Stimulated activated CD8-positive, alpha-beta memory T cell treated with anti-CD3 and anti-CD28 coated beads, Interleukin-15, amount 100 ng/mL, for 48 hours (primary cell): ENCODE measurements at regions not wholly inside any gene's neighbourhood (a gene's known extent, or its start where the extent isn't known, plus 50 kb on each side); places are given as distances from the start of the nearest gene placed in this dataset.
"Not testable (repeated sequence)": the region's sequence is repeated elsewhere in the genome, so short reads cannot be mapped to it uniquely, and the experiment has no call there.

ENCODE experiments used
- DNase-seq, 2 donors: peaks; one replicate each; pipeline ENCODE4 v3.0.0-alpha.2; 2020; ENCODE audit warnings: low read depth in 2 of 2

GRCh38 chr1:120550335-120550734, 135.5 kb downstream of the NBPF8 start:
- not testable (repeated sequence) for DNase-seq

DNA sequence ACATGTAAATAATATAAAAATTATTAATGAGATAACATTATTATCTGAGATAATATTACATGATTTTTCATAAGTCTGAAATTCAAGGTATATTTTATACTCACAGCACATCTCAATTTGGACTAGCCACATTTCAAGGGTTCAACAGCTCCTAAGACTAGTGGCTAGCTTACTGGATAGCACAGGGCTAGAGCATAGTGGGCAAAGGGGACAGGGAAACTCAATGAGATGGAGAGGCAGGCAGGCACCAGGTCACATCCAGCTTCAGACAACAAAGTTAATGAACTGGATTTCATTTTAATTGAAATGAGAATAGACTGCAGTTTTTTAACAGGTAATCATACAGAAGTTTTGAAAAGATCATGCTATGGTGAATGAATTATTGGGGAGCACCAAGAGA, 137.4 kb downstream of the NBPF8 start:
- DNase-seq = not testable (repeated sequence)

- DNase-seq = not testable (repeated sequence)
Measured at GRCh38 chr1:120557605-120558302, 142.9 kb downstream of the NBPF8 start.

DNA sequence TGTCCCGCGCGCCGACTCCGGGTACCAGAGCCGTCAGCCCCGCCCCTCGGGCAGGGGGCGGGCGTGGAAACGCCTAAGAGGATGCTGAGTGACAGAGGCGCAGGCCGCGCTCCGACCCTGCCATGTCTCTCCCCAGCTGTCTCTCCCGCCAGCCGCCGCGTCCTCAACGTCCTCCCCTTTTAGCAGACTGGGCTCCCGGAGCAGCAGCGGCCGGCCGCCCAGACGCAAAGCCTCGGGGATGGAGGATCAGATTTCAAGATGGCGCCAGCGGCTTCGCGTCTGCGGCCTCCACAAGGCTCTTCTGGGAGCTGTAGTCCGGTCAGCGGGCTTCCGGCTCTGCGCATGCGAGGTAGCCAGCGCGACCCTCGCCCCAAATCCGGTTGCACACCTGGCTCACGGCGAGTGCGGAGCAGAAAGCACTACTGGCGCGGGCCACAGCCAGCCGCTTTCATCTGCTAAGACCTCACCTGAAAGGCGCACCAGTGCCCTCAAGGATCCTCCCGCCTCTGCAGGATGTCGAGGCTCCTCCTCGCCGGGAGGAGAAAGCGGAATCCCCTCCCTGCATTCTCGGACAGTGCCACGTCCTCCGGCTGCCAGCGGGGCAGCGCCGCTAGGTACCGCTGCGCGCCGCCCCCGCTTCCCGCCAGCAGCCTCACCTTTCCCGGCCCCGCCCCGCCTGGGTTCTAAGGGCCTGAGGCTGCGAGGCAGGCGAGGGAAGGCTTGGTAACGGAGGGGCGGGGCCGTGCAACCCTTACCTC, 143.6 kb downstream of the NBPF8 start:
- peak; percentile 21 to 44 for DNase-seq

DNA sequence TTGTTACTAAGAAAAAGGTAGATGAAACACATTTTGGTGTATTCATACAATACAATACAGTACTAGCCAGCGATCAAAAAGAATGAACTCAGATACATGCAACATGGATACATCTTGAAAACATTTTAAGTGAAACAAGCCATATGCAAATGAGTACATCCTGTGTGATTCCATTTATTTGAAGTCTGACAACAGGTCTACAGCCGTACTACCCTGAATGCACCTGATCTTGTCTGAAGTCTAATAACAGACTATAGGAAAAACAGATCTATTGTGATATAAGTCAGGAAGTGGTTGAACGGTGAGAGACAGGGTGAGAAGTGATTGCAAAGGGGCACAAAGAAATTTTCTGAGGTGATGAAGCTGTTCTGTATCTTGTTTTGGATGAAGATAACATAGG, 146.9 kb downstream of the NBPF8 start:
- DNase-seq = not testable (repeated sequence)

DNA sequence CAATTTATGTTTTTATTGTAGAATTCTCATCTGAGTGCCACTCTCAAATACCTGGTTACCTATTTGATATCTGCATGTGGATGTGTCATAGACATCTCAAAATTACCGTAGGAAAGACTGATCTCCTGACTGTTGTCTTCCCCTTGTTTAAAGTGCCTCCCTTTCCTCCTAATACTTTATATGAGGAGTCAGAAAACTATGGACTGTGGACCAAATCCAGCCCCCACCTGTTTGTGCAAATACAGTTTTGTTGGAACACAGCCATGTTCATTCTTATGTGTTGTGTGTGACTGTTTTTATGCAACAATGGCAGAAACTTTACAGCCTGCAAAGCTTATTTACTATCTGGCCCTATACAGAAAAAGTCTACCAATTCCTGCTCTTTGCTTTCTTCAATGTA, 150.6 kb downstream of the NBPF8 start:
- not testable (repeated sequence) for DNase-seq

DNA sequence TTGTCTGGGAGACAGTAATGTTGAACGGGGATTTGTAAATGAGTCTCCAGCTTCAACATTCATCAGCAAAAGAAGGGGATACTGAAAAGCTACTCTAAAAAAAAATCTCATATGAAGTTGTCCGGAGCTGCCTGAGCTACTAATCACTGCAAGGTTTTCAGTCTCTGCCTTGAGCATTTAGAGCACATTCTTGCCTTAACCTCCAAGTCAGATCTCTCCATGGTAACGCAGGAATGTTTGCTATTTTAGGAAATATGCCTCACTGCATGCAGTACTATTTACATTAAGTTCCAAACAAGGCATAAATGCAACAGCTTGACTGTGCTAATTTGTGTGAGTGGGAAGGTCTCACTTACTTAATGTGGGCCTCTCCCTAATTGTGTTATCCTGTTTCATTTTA, 152.8 kb downstream of the NBPF8 start:
- not testable (repeated sequence) for DNase-seq

DNA sequence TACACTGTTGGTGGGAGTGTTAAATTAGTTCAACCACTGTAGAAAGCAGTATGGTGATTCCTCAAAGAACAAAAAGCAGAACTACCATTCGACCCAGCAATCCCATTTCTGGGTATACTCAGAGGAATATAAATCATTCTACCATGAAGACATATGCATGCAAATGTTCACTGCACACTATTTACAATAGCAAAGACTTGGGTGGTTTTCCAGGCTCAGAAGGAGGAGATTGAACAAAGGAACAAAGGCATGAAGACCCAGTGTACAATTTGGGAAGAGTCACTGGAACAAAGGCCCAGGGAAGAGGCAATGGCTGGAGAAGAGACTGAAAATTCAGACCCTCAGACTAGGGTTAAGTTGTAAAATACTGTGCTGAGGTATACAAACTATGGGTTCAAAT, 148.5 kb upstream of the NBPF26 start:
- not testable (repeated sequence) for DNase-seq

DNA sequence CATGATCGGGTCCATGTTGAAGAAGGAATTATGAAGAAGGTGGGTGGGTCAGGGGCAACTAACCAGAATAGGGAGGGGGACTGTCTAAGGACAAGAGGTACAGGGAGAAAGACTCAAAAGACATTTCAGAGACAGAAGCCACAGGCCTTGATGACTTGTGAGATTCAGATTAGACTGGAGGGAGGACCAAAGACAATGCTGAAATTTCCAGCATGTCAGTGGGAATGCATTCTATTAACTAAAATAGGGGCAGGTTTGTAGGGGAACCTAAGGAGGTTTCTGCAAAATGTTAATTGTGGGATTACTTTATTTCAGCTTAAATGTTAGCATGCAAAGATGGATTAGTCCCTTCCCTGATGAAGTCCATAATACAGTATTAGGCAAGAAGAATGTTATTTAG, 141.6 kb upstream of the NBPF26 start:
- not testable (repeated sequence) for DNase-seq

DNA sequence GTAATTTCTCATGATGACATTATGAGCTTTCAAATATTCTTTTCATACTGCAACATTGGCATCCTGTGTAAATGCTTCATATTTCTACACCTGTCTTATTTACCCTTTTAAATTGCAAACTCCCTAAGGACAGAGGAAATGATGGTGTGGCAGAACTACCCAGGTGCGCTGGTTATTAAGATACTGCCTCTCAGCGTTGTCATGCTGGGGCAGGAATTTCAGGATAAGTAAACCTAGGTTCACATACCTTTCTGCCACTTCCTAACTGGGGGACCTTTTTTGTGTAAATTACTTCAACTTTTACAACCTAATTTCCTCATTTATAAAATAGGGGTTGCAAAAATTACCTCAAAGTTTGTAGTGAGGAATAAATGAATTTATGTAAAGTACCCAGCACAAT, 137.7 kb upstream of the NBPF26 start:
- DNase-seq = not testable (repeated sequence)

- not testable (repeated sequence) for DNase-seq
Measured at GRCh38 chr1:120588811-120589210, 134.9 kb upstream of the NBPF26 start.

- DNase-seq = not testable (repeated sequence)
Measured at GRCh38 chr1:120591774-120592173, 132.0 kb upstream of the NBPF26 start.

GRCh38 chr1:120592943-120593342, 130.8 kb upstream of the NBPF26 start:
- DNase-seq = not testable (repeated sequence)

DNA sequence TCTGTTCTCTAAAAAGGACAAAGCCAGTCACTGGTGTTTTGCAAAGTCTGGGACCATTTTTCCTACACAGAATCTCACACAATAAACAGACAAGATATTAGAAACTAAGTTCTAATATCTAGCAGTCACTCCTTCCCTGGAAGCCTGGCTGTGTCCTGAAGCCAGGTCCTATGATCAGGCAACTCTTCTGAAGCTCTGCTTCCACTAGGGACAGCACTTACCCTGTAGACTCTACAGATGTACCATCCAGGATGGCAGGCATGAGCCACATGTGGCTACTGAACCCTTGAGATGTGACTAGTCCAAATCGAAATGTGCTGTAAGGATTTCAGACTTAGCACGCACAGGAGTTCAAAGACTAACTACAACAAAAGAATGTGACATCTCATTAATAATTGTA, 130.1 kb upstream of the NBPF26 start:
- DNase-seq = not testable (repeated sequence)

GRCh38 chr1:120598331-120598951, 125.3 kb upstream of the NBPF26 start:
- DNase-seq = not testable (repeated sequence)

GRCh38 chr1:120599511-120599910, 124.2 kb upstream of the NBPF26 start:
- not testable (repeated sequence) for DNase-seq

- not testable (repeated sequence) for DNase-seq
Measured at GRCh38 chr1:120600442-120601041, 123.2 kb upstream of the NBPF26 start.

GRCh38 chr1:120607882-120608281, 115.9 kb upstream of the NBPF26 start:
- not testable (repeated sequence) for DNase-seq

- not testable (repeated sequence) for DNase-seq
Measured at GRCh38 chr1:120608314-120609014, 115.3 kb upstream of the NBPF26 start.

DNA sequence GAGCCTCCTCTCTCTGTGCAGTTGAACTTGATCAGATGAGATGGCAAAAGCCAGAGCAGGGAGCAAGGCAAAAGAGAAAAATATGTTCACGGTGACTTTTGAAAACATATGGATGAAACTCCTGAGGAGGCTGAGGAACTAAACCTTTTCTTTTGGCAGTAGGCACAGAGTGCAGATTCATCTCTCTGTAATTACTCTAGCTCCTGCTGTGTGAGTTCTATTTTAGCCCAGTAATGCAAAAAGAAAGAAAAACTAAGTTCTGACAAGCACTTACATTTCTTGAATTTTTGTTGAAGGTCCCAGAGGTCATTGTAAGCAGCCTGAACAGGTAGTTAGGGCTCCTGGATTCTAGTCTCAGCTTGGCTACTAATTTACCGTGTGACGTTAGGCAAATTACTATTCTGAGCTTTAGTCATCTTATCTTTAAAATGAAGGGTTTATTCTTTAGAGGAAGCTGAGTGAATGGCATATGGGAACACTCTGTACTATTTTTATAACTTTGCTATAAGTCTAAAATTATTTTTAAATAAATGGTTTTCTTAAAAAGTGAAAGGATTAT, 114.7 kb upstream of the NBPF26 start:
- not testable (repeated sequence) for DNase-seq

GRCh38 chr1:120609834-120610233, 113.9 kb upstream of the NBPF26 start:
- not testable (repeated sequence) for DNase-seq
